SJSA1 (cell line): ENCODE measurements at regions not wholly inside any gene's neighbourhood (a gene's known extent, or its start where the extent isn't known, plus 50 kb on each side); places are given as distances from the start of the nearest gene placed in this dataset.
"Not testable (repeated sequence)": the region's sequence is repeated elsewhere in the genome, so short reads cannot be mapped to it uniquely, and the experiment has no call there.

Source experiments
- DNase-seq, 2 experiments: peaks; one replicate each; pipeline ENCODE4 v3.0.0-alpha.2; 2015 to 2020; ENCODE audit warnings: low spot score in 2 of 2, low read depth in 1 of 2
- H3K27ac ChIP-seq: fragments of 250-450 bp; sonication (Bioruptor Pico); 2 replicates; pipeline ENCODE4 v1.5.1; 2020; ENCODE audit warnings: mild to moderate bottlenecking, moderate library complexity
- H3K27me3 ChIP-seq: fragments of 250-450 bp; sonication (Bioruptor Pico); replicated peaks from 2 replicates; pipeline ENCODE4 v1.5.1; 2020; ENCODE audit warnings: mild to moderate bottlenecking, moderate library complexity
- H3K36me3 ChIP-seq: fragments of 250-450 bp; sonication (Bioruptor Pico); 2 replicates; pipeline ENCODE4 v1.5.1; 2020; ENCODE audit warnings: mild to moderate bottlenecking
- H3K4me1 ChIP-seq: fragments of 250-450 bp; sonication (Bioruptor Pico); replicated peaks from 2 replicates; pipeline ENCODE4 v1.6.1; 2021; ENCODE audit warnings: mild to moderate bottlenecking
- H3K4me3 ChIP-seq: fragments of 250-450 bp; sonication (Bioruptor Pico); 2 replicates; pipeline ENCODE4 v1.5.1; 2020; ENCODE audit warnings: mild to moderate bottlenecking
- H3K9me3 ChIP-seq: fragments of 250-450 bp; sonication (Bioruptor Pico); replicated peaks from 2 replicates; pipeline ENCODE4 v1.5.1; 2020; ENCODE audit warnings: mild to moderate bottlenecking

- Histone ChIP-seq H3K27me3 (no peaks in the 10 kb centered on the region), H3K27ac (no peak overlapping the region), H3K36me3 (no peaks in the 10 kb centered on the region)
Measured at GRCh38 chr7:68393051-68393450, 1205.2 kb upstream of the AUTS2 start.

GRCh38 chr7:68394131-68394530 lies 1204.1 kb upstream of the AUTS2 start:
- no peak overlapping the region for H3K4me3 ChIP-seq
- no peak overlapping the region for H3K27ac ChIP-seq
- H3K36me3 ChIP-seq, result no peaks in the 10 kb centered on the region
- peaks cover 5% of the 10 kb centered on the region; the same call in 1 of the 2 replicates for H3K9me3 ChIP-seq
- DNase-seq, result no peak
- H3K4me1 ChIP-seq, result no peaks in the 10 kb centered on the region
- no peaks in the 10 kb centered on the region for H3K27me3 ChIP-seq

More at GRCh38 chr7:68393051-68393450, 1205.2 kb upstream of the AUTS2 start:
- peaks cover 5% of the 10 kb centered on the region; the same call in 1 of the 2 replicates for H3K9me3 ChIP-seq
- no peaks in the 10 kb centered on the region for H3K4me1 ChIP-seq
- DNase-seq, result no peak
- no peak overlapping the region for H3K4me3 ChIP-seq

DNA sequence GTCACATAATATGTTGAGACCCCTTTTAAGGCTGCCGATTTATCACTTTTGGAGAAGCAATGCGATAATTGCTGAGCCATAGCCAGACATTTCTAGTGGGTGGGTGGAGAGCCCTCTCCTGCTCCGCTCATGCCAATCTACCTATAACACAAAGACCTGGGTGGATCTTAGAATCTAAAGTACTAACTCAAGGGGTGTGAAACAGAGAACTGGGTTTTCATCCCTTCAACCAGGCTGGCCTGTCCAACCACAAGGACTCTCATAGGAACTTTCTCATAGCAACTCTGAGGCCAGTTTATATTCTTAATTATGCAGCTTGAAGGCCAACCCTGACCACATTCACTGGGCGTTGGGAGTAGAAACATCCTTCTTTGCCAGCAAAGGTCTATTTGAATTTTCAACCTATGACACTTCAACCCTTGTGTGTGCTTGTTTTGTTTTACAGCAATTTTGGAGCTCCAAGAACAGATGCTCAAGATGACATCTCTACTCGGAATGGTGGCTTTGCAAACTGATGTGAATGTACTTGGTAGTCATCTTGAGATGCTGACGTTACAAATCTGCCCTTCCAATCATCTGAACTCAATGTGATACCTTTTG lies 1198.2 kb upstream of the AUTS2 start:
- Histone ChIP-seq H3K9me3 (peaks cover 5% of the 10 kb centered on the region; the same call in 1 of the 2 replicates), H3K27ac (no peak overlapping the region), H3K36me3 (no peaks in the 10 kb centered on the region), H3K4me1 (no peaks in the 10 kb centered on the region), H3K27me3 (no peaks in the 10 kb centered on the region), H3K4me3 (no peak overlapping the region)
- DNase-seq, result no peak

GRCh38 chr7:68400783-68401182 lies 1197.5 kb upstream of the AUTS2 start:
- no peak for DNase-seq
- no peaks in the 10 kb centered on the region for H3K27me3 ChIP-seq
- H3K27ac ChIP-seq, result no peak overlapping the region
- H3K9me3 ChIP-seq, result peaks cover 5% of the 10 kb centered on the region; the same call in 1 of the 2 replicates
- no peak overlapping the region for H3K4me3 ChIP-seq
- no peaks in the 10 kb centered on the region for H3K4me1 ChIP-seq
- H3K36me3 ChIP-seq, result no peaks in the 10 kb centered on the region

DNA sequence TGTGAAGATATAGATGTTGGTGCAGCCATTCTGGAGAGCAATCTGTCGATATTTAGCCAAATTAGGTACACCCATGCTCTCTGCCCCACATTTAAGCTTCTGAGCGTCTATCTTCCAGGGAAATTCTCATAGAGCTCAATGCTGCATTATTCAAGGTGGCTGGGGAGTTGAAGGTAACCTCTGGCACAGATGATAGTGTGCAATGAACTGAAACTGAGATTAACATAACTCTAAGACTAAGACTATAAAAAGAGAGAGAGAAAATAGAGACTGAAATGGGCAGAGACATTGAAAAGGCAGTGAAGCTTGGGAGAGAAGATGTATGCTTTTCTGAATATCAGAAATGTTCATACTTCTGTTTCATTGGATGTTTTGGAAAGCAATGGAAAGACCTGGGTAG lies 1197.0 kb upstream of the AUTS2 start:
- Histone ChIP-seq H3K4me1 (no peaks in the 10 kb centered on the region), H3K36me3 (no peaks in the 10 kb centered on the region), H3K4me3 (no peak overlapping the region), H3K9me3 (peaks cover 5% of the 10 kb centered on the region; the same call in 1 of the 2 replicates), H3K27ac (no peak overlapping the region), H3K27me3 (no peaks in the 10 kb centered on the region)
- DNase-seq, result no peak

- Histone ChIP-seq H3K9me3 (0 out of 2 replicates have a peak, but pooled peaks cover 2% of the 10 kb centered on the region), H3K4me3 (no peak overlapping the region), H3K36me3 (no peaks in the 10 kb centered on the region), H3K4me1 (no peaks in the 10 kb centered on the region), H3K27me3 (no peaks in the 10 kb centered on the region), H3K27ac (no peak overlapping the region)
- no peak for DNase-seq
Measured at GRCh38 chr7:68406480-68406879, 1191.8 kb upstream of the AUTS2 start.

DNA sequence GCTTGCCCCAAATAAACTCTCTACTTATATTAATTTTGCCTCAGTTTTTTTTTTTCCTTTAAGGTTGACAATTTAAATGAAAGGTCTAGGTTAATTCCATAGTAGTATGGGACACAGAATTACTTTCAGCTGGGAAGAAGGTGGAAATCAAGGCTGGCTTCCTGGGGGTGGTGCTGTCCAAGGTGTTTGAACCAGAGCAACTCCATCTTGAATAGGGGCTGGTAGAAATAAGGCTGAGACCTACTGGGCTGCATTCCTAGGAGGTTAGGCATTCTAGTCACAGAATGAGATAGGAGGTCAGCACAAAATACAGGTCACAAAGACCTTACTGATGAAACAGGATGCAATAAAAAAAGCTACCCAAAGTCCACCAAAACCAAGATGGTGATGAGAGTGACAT lies 1190.8 kb upstream of the AUTS2 start:
- no peak for DNase-seq
- Histone ChIP-seq H3K27ac (no peak overlapping the region), H3K4me3 (no peak overlapping the region), H3K4me1 (no peaks in the 10 kb centered on the region), H3K27me3 (no peaks in the 10 kb centered on the region), H3K36me3 (no peaks in the 10 kb centered on the region), H3K9me3 (peaks cover 2% of the 10 kb centered on the region; the same call in 1 of the 2 replicates)

GRCh38 chr7:68408873-68409272 lies 1189.4 kb upstream of the AUTS2 start:
- no peaks in the 10 kb centered on the region for H3K36me3 ChIP-seq
- no peak overlapping the region for H3K4me3 ChIP-seq
- no peak overlapping the region for H3K27ac ChIP-seq
- H3K4me1 ChIP-seq, result no peaks in the 10 kb centered on the region
- H3K9me3 ChIP-seq, result peaks cover 2% of the 10 kb centered on the region; the same call in 1 of the 2 replicates
- no peaks in the 10 kb centered on the region for H3K27me3 ChIP-seq
- no peak for DNase-seq

DNA sequence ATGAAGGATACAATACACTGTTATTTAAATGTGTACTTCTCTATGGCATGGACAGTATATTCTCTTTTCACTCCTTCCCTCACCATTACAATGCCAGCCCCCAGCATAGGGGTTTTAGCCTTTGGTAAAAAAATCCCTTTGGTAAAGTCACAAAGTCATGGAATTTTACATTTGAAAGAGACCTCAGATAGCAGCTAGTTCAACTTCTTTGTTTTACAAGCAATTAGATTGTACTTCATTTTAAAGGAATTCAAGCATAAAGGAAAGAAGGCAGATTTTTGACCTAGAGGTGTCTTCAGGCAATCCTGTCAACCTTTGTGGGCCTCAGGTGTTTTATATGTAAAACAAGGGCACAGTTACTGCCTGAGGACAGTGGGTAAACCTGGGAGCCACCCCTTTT lies 1188.4 kb upstream of the AUTS2 start:
- Histone ChIP-seq H3K27me3 (no peaks in the 10 kb centered on the region), H3K9me3 (peaks cover 2% of the 10 kb centered on the region; the same call in 1 of the 2 replicates), H3K4me1 (no peaks in the 10 kb centered on the region), H3K4me3 (no peak overlapping the region), H3K27ac (no peak overlapping the region), H3K36me3 (no peaks in the 10 kb centered on the region)
- no peak for DNase-seq

DNA sequence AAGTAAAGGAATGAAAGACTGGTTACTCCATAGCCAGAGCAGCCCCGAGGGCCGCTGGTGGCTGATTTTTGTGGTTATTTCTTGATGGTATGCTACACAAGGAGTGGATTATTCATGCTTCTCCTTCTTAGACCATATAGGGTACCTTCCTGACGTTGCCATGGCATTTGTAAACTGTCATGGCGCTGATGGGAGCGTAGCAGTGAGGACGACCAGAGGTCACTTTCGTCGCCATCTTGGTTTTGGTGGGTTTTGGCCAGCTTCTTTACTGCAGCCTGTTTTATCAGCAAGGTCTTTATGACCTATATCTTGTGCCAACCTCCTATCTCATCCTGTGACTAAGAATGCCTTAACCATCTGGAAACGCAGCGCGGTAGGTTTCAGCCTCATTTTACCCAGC lies 1187.6 kb upstream of the AUTS2 start:
- not testable (repeated sequence) for DNase-seq, H3K27ac ChIP-seq, H3K4me3 ChIP-seq, H3K27me3 ChIP-seq, H3K36me3 ChIP-seq, H3K9me3 ChIP-seq, H3K4me1 ChIP-seq

DNA sequence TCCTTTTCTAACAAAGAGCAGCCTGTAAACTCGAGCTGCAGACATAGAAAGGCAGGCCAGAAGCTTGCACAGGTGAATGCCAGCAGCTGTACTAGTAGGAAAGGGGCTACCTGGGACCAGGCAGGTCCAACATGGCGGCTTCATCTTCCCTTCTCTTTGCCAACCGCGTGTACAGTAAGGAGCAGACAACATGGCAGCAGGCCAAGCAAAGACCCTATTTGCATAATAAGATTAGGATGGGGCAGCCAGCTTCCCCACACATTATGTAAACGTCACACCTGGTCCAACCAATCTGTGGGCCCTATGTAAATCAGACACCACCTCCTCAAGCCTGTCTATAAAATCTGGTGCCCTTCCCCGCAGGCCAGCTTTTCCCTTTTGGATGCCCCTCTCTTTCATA lies 1186.5 kb upstream of the AUTS2 start:
- Histone ChIP-seq H3K4me3 (no peak overlapping the region), H3K36me3 (no peaks in the 10 kb centered on the region), H3K27me3 (no peaks in the 10 kb centered on the region), H3K27ac (no peak overlapping the region), H3K4me1 (no peaks in the 10 kb centered on the region), H3K9me3 (peaks cover 5% of the 10 kb centered on the region; the same call in 1 of the 2 replicates)
- no peak for DNase-seq

GRCh38 chr7:68414631-68415425 lies 1183.4 kb upstream of the AUTS2 start:
- no peaks in the 10 kb centered on the region for H3K27me3 ChIP-seq
- no peak overlapping the region for H3K27ac ChIP-seq
- H3K36me3 ChIP-seq, result no peaks in the 10 kb centered on the region
- H3K4me1 ChIP-seq, result no peaks in the 10 kb centered on the region
- H3K4me3 ChIP-seq, result no peak overlapping the region
- peaks cover 6% of the 10 kb centered on the region; the same call in 1 of the 2 replicates for H3K9me3 ChIP-seq
- DNase-seq, result no peak

GRCh38 chr7:68417002-68417401 lies 1181.3 kb upstream of the AUTS2 start:
- Histone ChIP-seq H3K4me1 (no peaks in the 10 kb centered on the region), H3K27me3 (no peaks in the 10 kb centered on the region), H3K4me3 (no peak overlapping the region), H3K9me3 (peaks cover 6% of the 10 kb centered on the region; the same call in 1 of the 2 replicates), H3K27ac (no peak overlapping the region), H3K36me3 (no peaks in the 10 kb centered on the region)
- DNase-seq, result no peak

GRCh38 chr7:68417659-68418058 lies 1180.6 kb upstream of the AUTS2 start:
- H3K4me3 ChIP-seq, result no peak overlapping the region
- H3K9me3 ChIP-seq, result peaks cover 6% of the 10 kb centered on the region; the same call in 1 of the 2 replicates
- H3K27me3 ChIP-seq, result no peaks in the 10 kb centered on the region
- H3K4me1 ChIP-seq, result no peaks in the 10 kb centered on the region
- no peak for DNase-seq
- no peak overlapping the region for H3K27ac ChIP-seq
- H3K36me3 ChIP-seq, result no peaks in the 10 kb centered on the region
